Kidney (tissue), 13 donors: ENCODE measurements at regions not wholly inside any gene's neighbourhood (a gene's known extent, or its start where the extent isn't known, plus 50 kb on each side); places are given as distances from the start of the nearest gene placed in this dataset.

Experiments
- DNase-seq, 5 donors: peaks; one replicate each; pipeline ENCODE4 v3.0.0-alpha.2; 2013 to 2020
- FAIRE-seq: peaks from 2 replicates; lab custom pipeline; 2012; peaks lifted over from hg19 to GRCh38; lab: Jason Lieb, UNC
- H3K27ac ChIP-seq, 2 donors: one replicate each; pipeline ENCODE4 v1.7.0; 2013; ENCODE audit warnings: low read depth in 2 of 2, low read length in 2 of 2, inconsistent platforms in 1 of 2
- H3K27me3 ChIP-seq: one replicate; pipeline ENCODE4 v1.7.1; 2013; ENCODE audit warnings: low read length, inconsistent platforms; ENCODE audit not compliant: control insufficient read depth, insufficient read depth
- H3K36me3 ChIP-seq, 3 donors: one replicate each; pipeline versions ENCODE4 v1.7.0 to v1.7.1; 2013; ENCODE audit warnings: low read length in 3 of 3, control low read depth in 1 of 3, inconsistent platforms in 1 of 3; ENCODE audit not compliant: insufficient read depth in 3 of 3, control insufficient read depth in 2 of 3
- H3K4me1 ChIP-seq, 3 donors: one replicate each; pipeline versions ENCODE4 v1.7.0 to v1.7.1; 2013; ENCODE audit warnings: low read length in 3 of 3, inconsistent platforms in 1 of 3, low read depth in 1 of 3; ENCODE audit not compliant: control insufficient read depth in 2 of 3, insufficient read depth in 2 of 3
- H3K4me3 ChIP-seq, 3 donors: one replicate each; pipeline versions ENCODE4 v1.7.0 to v1.8.1; 2013; ENCODE audit warnings: low read length in 3 of 3, control low read depth in 1 of 3, inconsistent platforms in 1 of 3
- H3K9ac ChIP-seq, 3 donors: one replicate each; pipeline versions ENCODE4 v1.7.0 to v1.7.1; 2013; ENCODE audit warnings: low read length in 3 of 3, control low read depth in 1 of 3, inconsistent platforms in 1 of 3
- H3K9me3 ChIP-seq, 3 donors: one replicate each; pipeline versions ENCODE4 v1.7.0 to v1.7.1; 2013; ENCODE audit warnings: low read length in 3 of 3, control low read depth in 1 of 3, inconsistent platforms in 1 of 3; ENCODE audit not compliant: control insufficient read depth in 2 of 3, insufficient read depth in 1 of 3
- CTCF ChIP-seq: IDR thresholded peaks from 3 replicates; pipeline ENCODE4 v1.5.1; 2012; ENCODE audit warnings: mild to moderate bottlenecking, moderate library complexity, borderline replicate concordance; ENCODE audit not compliant: insufficient read depth; ENCODE audit errors: extremely low read depth
- intact Hi-C: fragments of 100-400 bp; cut with DNase I; formaldehyde crosslinking; loops from one replicate; pipeline ENCODE4 v1.11.1; 2022
- donor health status: control.
- donor health status: control.
- donor health status: control.
- donor health status: control.
- donor health status: control.
- donor health status: DM: yes; HTN: yes; CAD: no.
- donor health status: Normal renal cell carcinoma (clear cell type).

- FAIRE-seq = no peak
- Histone ChIP-seq H3K9me3 (no peaks in the 10 kb centered on the region), H3K9ac (no peak overlapping the region), H3K4me1 (no peaks in the 10 kb centered on the region), H3K27me3 (no peaks in the 10 kb centered on the region), H3K36me3 (no peaks in the 10 kb centered on the region), H3K4me3 (no peak overlapping the region), H3K27ac (no peak overlapping the region)
- DNase-seq = no peak
- intact Hi-C loops = no loop called here
- TF ChIP-seq CTCF = no peak
Observed at GRCh38 chr9:117543089-117543488, 128.2 kb upstream of the ASTN2 start.

GRCh38 chr9:117542021-117542420 lies 127.2 kb upstream of the ASTN2 start:
- no peaks in the 10 kb centered on the region for H3K36me3 ChIP-seq
- TF ChIP-seq CTCF = no peak
- no peaks in the 10 kb centered on the region for H3K27me3 ChIP-seq
- intact Hi-C loops = no loop called here
- DNase-seq (no peak), FAIRE-seq (no peak)
- no peak overlapping the region for H3K4me3 ChIP-seq
- no peak overlapping the region for H3K27ac ChIP-seq
- no peaks in the 10 kb centered on the region for H3K9me3 ChIP-seq
- no peak overlapping the region for H3K9ac ChIP-seq
- H3K4me1 ChIP-seq = no peaks in the 10 kb centered on the region

GRCh38 chr9:117541181-117541580 lies 126.3 kb upstream of the ASTN2 start:
- FAIRE-seq = no peak
- no peaks in the 10 kb centered on the region for H3K36me3 ChIP-seq
- no peak for TF ChIP-seq CTCF

GRCh38 chr9:117535973-117536372 lies 121.1 kb upstream of the ASTN2 start:
- Histone ChIP-seq H3K4me1 (no peaks in the 10 kb centered on the region), H3K9ac (no peak overlapping the region), H3K27me3 (no peaks in the 10 kb centered on the region), H3K36me3 (no peaks in the 10 kb centered on the region), H3K4me3 (no peak overlapping the region), H3K27ac (no peak overlapping the region), H3K9me3 (no peaks in the 10 kb centered on the region)
- TF ChIP-seq CTCF = no peak
- FAIRE-seq = no peak
- no peak for DNase-seq
- intact Hi-C loops = no loop called here

More at GRCh38 chr9:117541181-117541580, 126.3 kb upstream of the ASTN2 start:
- intact Hi-C loops = no loop called here
- Histone ChIP-seq H3K9ac (no peak overlapping the region), H3K27ac (no peak overlapping the region), H3K27me3 (no peaks in the 10 kb centered on the region), H3K9me3 (no peaks in the 10 kb centered on the region), H3K4me1 (no peaks in the 10 kb centered on the region), H3K4me3 (no peak overlapping the region)
- DNase-seq = no peak
